Upper lobe of left lung (tissue), 6 donors: ENCODE measurements at regions not wholly inside any gene's neighbourhood (a gene's known extent, or its start where the extent isn't known, plus 50 kb on each side); places are given as distances from the start of the nearest gene placed in this dataset.

Experiments used
- ATAC-seq, 2 donors: fragments of 200-7000 bp; cut with Tn5 transposase; one replicate each; pipeline ENCODE4 v1.9.1; 2022; ENCODE audit warnings: mild to moderate bottlenecking in 2 of 2, moderate library complexity in 2 of 2; ENCODE audit not compliant: low FRiP score in 2 of 2
- DNase-seq, 2 donors: peaks; one replicate each; pipeline ENCODE4 v3.0.0-alpha.2; 2019 to 2020
- H3K27ac ChIP-seq, 4 donors: fragments of 200-600 bp; sonication (generic); one replicate each; pipeline ENCODE4 v1.5.1; 2016 to 2019
- H3K27me3 ChIP-seq, 4 donors: fragments of 200-600 bp; sonication (generic); one replicate each; pipeline ENCODE4 v1.5.1; 2017 to 2019
- H3K36me3 ChIP-seq, 4 donors: fragments of 200-600 bp; sonication (generic); one replicate each; pipeline ENCODE4 v1.5.1; 2016 to 2019
- H3K4me1 ChIP-seq, 4 donors: fragments of 200-600 bp; sonication (generic); one replicate each; pipeline ENCODE4 v1.5.1; 2018 to 2019
- H3K4me3 ChIP-seq, 4 donors: fragments of 200-600 bp; sonication (generic); one replicate each; pipeline ENCODE4 v1.5.1; 2017 to 2019; ENCODE audit warnings: mild to moderate bottlenecking in 2 of 4, moderate library complexity in 1 of 4
- H3K9me3 ChIP-seq, 4 donors: fragments of 200-600 bp; sonication (generic); one replicate each; pipeline ENCODE4 v1.5.1; 2018 to 2019
- EP300 ChIP-seq, 4 donors: sonication (generic); formaldehyde crosslinking; IDR thresholded peaks; one replicate each; pipeline ENCODE4 v1.5.1; 2017; ENCODE audit warnings: antibody characterized with exemption in 4 of 4, control low read depth in 2 of 4
- POLR2A ChIP-seq, 4 donors: fragments of 450-650 bp; IDR thresholded peaks; one replicate each; pipeline ENCODE4 v1.5.1; 2016 to 2017; ENCODE audit warnings: antibody characterized with exemption in 4 of 4, mild to moderate bottlenecking in 2 of 4
- POLR2AphosphoS5 ChIP-seq, 2 donors: sonication (generic); formaldehyde crosslinking; IDR thresholded peaks; one replicate each; pipeline ENCODE4 v1.5.1; 2017; ENCODE audit warnings: antibody characterized with exemption in 2 of 2
- WGBS, 2 donors: methylation state at CpG; one replicate each; pipeline ENCODE4 v1.1.5; 2017 to 2018; 5-methylcytosine and 5-hydroxymethylcytosine counted together
- TF ChIP-seq, protein P1 (sequence below), 6 experiments: fragments of 450-650 bp in 4 of 6; fragments of 200-600 bp in 2 of 6; sonication (generic) in 2 of 6; IDR thresholded peaks; one replicate each; pipeline ENCODE4 v1.5.1; 2016 to 2019; ENCODE audit warnings: antibody characterized with exemption in 6 of 6
- donor health status: DM: no; HTN: no; CAD: no; lungs with moderate emphysema.
- donor health status: DM: no; HTN: yes; CAD: no; lungs with severe emphysema.

DNA sequence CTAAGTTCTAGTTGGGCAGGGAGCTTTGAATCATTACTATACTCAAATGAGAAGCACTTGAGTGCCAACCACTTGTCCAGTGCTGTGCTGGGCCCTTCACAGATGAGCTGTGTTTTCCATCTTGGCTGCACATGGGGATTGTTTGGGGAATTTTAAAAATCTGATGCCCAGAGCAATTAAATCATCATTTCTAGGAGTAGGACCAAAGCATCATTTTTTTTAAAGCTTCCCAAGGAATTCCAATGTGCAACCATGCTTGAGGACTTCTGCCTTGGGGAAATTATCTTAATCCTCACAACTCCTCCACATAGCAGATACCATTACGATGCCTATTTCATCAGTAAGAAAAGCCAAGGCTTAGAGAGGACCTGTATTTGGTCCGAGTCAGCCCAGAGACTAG is 131.4 kb downstream of the TMEM174 start:
- Histone ChIP-seq H3K4me1 (peaks cover 3 to 17% (median 9%) of the 10 kb centered on the region in 4 donors), H3K27ac (no peak overlapping the region), H3K9me3 (no peaks in the 10 kb centered on the region), H3K27me3 (peaks cover 0 to 61% (median 35%) of the 10 kb centered on the region in 4 donors), H3K36me3 (no peaks in the 10 kb centered on the region), H3K4me3 (no peak overlapping the region)
- TF ChIP-seq POLR2AphosphoS5 (IDR thresholded peaks at IDR 0.05), result no peak
- no peak for TF ChIP-seq POLR2A (IDR thresholded peaks at IDR 0.05)
- no peak for TF ChIP-seq EP300 (IDR thresholded peaks at IDR 0.05)
- TF ChIP-seq, protein P1, sequence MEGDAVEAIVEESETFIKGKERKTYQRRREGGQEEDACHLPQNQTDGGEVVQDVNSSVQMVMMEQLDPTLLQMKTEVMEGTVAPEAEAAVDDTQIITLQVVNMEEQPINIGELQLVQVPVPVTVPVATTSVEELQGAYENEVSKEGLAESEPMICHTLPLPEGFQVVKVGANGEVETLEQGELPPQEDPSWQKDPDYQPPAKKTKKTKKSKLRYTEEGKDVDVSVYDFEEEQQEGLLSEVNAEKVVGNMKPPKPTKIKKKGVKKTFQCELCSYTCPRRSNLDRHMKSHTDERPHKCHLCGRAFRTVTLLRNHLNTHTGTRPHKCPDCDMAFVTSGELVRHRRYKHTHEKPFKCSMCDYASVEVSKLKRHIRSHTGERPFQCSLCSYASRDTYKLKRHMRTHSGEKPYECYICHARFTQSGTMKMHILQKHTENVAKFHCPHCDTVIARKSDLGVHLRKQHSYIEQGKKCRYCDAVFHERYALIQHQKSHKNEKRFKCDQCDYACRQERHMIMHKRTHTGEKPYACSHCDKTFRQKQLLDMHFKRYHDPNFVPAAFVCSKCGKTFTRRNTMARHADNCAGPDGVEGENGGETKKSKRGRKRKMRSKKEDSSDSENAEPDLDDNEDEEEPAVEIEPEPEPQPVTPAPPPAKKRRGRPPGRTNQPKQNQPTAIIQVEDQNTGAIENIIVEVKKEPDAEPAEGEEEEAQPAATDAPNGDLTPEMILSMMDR (IDR thresholded peaks at IDR 0.05), result no peak
- DNase-seq (no peak), ATAC-seq (no peak)
- 78 to 84% methylated on average over 2 of the region's 2 CpGs for WGBS, 2 donors

DNA sequence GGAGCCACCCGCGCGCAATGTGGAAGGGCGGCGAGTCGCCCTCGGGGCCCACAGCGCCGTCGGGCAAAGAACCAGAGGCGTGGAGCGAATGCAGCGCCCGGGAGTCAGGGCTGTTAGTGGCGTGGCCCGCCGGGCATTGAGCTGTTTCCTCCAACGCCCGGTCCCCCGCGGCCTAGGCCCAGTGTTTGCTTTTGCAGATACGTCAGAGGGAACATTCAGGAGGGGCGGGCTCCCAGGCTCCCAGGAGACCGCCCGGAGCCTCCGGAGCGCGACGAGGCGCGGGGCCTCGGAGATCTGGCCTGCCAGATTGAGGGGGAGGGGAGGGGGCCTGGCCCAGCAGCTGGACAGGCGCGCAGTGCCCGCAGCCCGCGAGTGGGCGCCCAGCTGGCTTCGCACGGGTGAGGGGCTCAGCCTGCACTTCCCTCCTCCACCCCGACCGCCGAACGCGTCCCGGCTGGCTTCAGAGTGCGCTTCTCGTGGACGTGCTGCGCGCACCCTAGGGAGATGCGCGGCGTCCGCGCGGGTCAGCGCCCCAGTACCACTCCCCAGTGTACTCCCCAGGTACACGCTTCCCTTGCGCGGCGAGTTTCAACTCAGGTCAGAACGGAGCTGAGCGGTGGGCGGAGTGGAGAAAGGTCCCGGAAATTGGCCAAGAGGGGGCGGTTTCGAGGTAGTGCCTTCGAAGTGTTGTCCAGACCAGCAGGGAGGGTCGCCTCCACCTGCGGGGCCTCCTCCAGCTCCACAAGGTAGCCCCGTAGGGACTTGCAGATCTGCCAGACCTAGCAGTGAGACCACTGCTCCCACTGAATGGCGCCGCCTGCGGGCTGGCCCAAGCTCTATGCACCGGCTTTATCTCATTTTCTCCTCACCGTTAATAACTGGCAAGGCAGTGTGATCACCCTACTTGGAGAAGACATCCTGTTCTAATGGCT is 130.4 kb downstream of the TMEM174 start:
- TF ChIP-seq POLR2A (IDR thresholded peaks at IDR 0.05) (no peak), POLR2AphosphoS5 (IDR thresholded peaks at IDR 0.05) (no peak), EP300 (IDR thresholded peaks at IDR 0.05) (no peak)
- TF ChIP-seq, protein P1 (IDR thresholded peaks at IDR 0.05), result no peak
- H3K36me3 ChIP-seq, result no peaks in the 10 kb centered on the region
- peaks cover 8 to 27% (median 17%) of the 10 kb centered on the region in 4 donors for H3K4me1 ChIP-seq
- no peak overlapping the region for H3K4me3 ChIP-seq
- DNase-seq (peak in 1 of 2 donors; percentile 84), ATAC-seq (no peak)
- H3K9me3 ChIP-seq, result no peaks in the 10 kb centered on the region
- 10 to 32% methylated on average over 19 to 40 of the region's 77 CpGs for WGBS, 2 donors
- H3K27me3 ChIP-seq, result peaks cover 0 to 70% (median 41%) of the 10 kb centered on the region in 4 donors
- H3K27ac ChIP-seq, result no peak overlapping the region

DNA sequence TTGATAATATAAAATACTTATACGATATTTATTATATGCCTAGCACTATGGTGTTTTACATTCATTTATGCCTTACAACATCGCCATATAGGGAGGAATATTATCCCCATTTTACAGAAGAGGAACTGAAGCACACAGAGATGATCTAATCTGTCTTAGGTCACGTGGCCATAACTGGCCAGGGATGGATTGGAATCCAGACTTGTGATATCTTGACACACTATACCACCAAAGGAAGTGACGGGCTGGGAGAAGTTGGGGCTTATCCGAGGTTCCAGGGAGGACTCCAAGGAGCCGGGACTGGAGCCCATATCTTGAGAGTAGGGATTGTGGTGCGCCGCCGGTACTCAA is 129.8 kb downstream of the TMEM174 start:
- peaks cover 11 to 30% (median 20%) of the 10 kb centered on the region in 4 donors for H3K4me1 ChIP-seq
- H3K9me3 ChIP-seq, result no peaks in the 10 kb centered on the region
- no peaks in the 10 kb centered on the region for H3K36me3 ChIP-seq
- H3K4me3 ChIP-seq, result no peak overlapping the region
- ATAC-seq (no peak), DNase-seq (no peak)
- 19 to 41% methylated on average over 9 of the region's 9 CpGs for WGBS, 2 donors
- peaks cover 0 to 77% (median 47%) of the 10 kb centered on the region in 4 donors for H3K27me3 ChIP-seq
- no peak overlapping the region for H3K27ac ChIP-seq
- TF ChIP-seq POLR2A (IDR thresholded peaks at IDR 0.05) (no peak), POLR2AphosphoS5 (IDR thresholded peaks at IDR 0.05) (no peak), EP300 (IDR thresholded peaks at IDR 0.05) (no peak)
- TF ChIP-seq, protein P1 (IDR thresholded peaks at IDR 0.05), result no peak

DNA sequence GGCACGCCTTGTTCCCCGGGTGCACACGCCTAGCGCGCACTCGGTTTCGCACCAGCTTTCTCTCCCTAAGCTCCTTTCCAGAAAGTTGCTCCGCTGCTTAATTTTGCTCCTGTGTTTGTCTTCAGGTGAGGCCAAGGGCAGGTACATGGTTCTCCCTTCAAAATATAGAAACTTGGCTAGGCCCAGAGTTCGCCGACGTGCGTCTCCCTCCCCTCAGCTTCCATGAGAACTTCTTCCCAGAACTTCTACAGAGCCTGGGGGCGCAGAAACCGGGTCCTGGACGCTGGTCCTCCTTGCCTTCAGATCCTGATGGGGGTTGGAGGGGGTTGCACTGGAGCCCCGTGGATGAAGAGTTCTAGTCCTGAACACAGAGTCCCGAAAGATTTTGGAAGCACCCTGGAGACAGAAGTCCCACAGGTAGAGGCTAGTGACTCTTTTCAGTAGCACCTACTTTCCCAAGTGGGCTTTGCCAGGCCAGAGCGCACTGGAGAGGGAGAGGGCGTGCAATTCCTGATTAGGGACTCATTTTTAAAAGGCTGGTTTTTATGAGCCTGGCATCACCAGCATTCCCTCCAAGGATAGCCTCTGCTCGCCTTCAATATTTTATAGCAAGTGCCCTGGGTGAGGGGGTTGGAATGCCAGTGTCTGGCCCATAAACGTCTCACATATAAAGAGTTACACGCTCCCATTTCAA is 128.4 kb downstream of the TMEM174 start:
- Histone ChIP-seq H3K36me3 (no peaks in the 10 kb centered on the region), H3K9me3 (no peaks in the 10 kb centered on the region), H3K27ac (no peak overlapping the region), H3K27me3 (peaks cover 0 to 88% (median 47%) of the 10 kb centered on the region in 4 donors), H3K4me3 (no peak overlapping the region), H3K4me1 (peaks cover 11 to 30% (median 20%) of the 10 kb centered on the region in 4 donors)
- no peak for DNase-seq
- no peak for ATAC-seq
- 15 to 29% methylated on average over 21 to 22 of the region's 22 CpGs for WGBS, 2 donors
- TF ChIP-seq POLR2A (IDR thresholded peaks at IDR 0.05) (no peak), POLR2AphosphoS5 (IDR thresholded peaks at IDR 0.05) (no peak), EP300 (IDR thresholded peaks at IDR 0.05) (no peak)
- TF ChIP-seq, protein P1 (IDR thresholded peaks at IDR 0.05), result no peak
